Smooth muscle cell (in vitro differentiated cells): ENCODE measurements at regions not wholly inside any gene's neighbourhood (a gene's known extent, or its start where the extent isn't known, plus 50 kb on each side); places are given as distances from the start of the nearest gene placed in this dataset.

Experiments used
- DNase-seq: peaks from one replicate; lab custom pipeline; 2025; ENCODE audit not compliant: unreplicated experiment; lab: John Stamatoyannopoulos, UW
- H2AFZ ChIP-seq: fragments of 200-600 bp; sonication (generic); 2 replicates; pipeline ENCODE4 v1.6.0; 2016; ENCODE audit warnings: antibody characterized with exemption, low read depth, mild to moderate bottlenecking
- H3F3A ChIP-seq: fragments of 200-600 bp; sonication (generic); 2 replicates; pipeline ENCODE4 v1.6.0; 2017; ENCODE audit warnings: antibody characterized with exemption, low read depth
- H3K27ac ChIP-seq: fragments of 200-600 bp; sonication (generic); 2 replicates; pipeline ENCODE4 v1.5.1; 2016; ENCODE audit warnings: low read depth, mild to moderate bottlenecking
- H3K27me3 ChIP-seq: fragments of 200-600 bp; sonication (generic); 2 replicates; pipeline ENCODE4 v1.6.1; 2016; ENCODE audit warnings: low read depth, mild to moderate bottlenecking
- H3K36me3 ChIP-seq: fragments of 200-600 bp; sonication (generic); 2 replicates; pipeline ENCODE4 v1.5.1; 2016; ENCODE audit warnings: low read depth
- H3K4me1 ChIP-seq: fragments of 200-600 bp; sonication (generic); 2 replicates; pipeline ENCODE4 v1.5.1; 2016; ENCODE audit warnings: low read depth
- H3K4me2 ChIP-seq: fragments of 200-600 bp; sonication (generic); 2 replicates; pipeline ENCODE4 v1.6.0; 2016; ENCODE audit warnings: mild to moderate bottlenecking
- H3K4me3 ChIP-seq: fragments of 200-600 bp; sonication (generic); 2 replicates; pipeline ENCODE4 v1.5.1; 2016; ENCODE audit warnings: mild to moderate bottlenecking
- H3K79me2 ChIP-seq: fragments of 200-600 bp; sonication (generic); 2 replicates; pipeline ENCODE4 v1.6.0; 2016; ENCODE audit warnings: low read depth, mild to moderate bottlenecking
- H3K9ac ChIP-seq: fragments of 200-600 bp; sonication (generic); 2 replicates; pipeline ENCODE4 v1.6.0; 2016; ENCODE audit warnings: low read depth
- H3K9me3 ChIP-seq: fragments of 200-600 bp; sonication (generic); replicated peaks from 2 replicates; pipeline ENCODE4 v1.5.1; 2016; ENCODE audit warnings: low read depth
- H4K20me1 ChIP-seq: fragments of 200-600 bp; sonication (generic); 2 replicates; pipeline ENCODE4 v1.6.0; 2016; ENCODE audit warnings: low read depth
- CTCF ChIP-seq: fragments of 200-600 bp; sonication (generic); IDR thresholded peaks from 2 replicates; pipeline ENCODE4 v1.5.1; 2017; ENCODE audit warnings: borderline replicate concordance, mild to moderate bottlenecking, antibody characterized with exemption; ENCODE audit not compliant: insufficient read depth, poor library complexity, severe bottlenecking
- WGBS: methylation state at CpG from one replicate; pipeline ENCODE4 v1.1.7; 2016; ENCODE audit warnings: low lambda C conversion rate; 5-methylcytosine and 5-hydroxymethylcytosine counted together

DNA sequence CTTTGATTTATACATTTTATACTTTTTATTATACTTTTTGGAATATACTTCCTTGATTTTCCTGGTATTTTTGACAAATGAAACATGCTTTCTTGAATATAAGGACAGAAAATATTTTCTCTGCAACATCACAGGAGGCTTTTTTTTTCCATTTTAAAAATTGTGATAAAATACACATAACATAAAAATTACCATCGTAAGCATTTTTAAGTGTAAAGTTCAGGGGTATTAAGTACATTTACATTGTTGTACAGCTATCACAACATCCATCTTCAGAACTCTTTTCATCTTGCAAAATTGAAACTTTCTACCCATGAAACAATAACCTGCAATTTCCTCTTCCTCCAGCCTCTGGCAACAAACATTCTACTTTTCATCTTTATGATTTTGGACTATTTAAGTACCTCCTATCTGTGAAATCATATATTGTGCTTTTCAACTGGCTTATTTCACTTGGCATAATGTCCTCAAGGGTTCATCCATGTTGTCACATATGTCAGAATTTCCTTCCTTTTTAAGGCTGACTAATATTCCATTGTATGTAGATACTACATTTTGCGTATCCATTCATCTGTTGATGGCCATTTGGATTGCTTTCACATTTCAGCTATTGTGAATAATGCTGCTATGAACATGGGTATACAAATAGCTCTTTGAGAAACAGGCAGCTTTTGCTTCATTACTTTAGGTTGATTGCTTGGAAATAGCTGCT, 412.6 kb downstream of the RAPGEF2 start:
- Histone ChIP-seq H3K27me3 (no peaks in the 10 kb centered on the region), H3K4me3 (no peak overlapping the region), H3F3A (no peaks in the 10 kb centered on the region), H3K9ac (no peak overlapping the region), H3K27ac (no peak overlapping the region), H3K4me2 (no peak overlapping the region), H3K4me1 (no peaks in the 10 kb centered on the region), H2AFZ (no peak overlapping the region), H3K79me2 (no peaks in the 10 kb centered on the region), H4K20me1 (no peaks in the 10 kb centered on the region), H3K9me3 (no peaks in the 10 kb centered on the region), H3K36me3 (no peaks in the 10 kb centered on the region)
- no peak for TF ChIP-seq CTCF
- 95% methylated on average over 2 of the region's 2 CpGs for WGBS
- no peak for DNase-seq

GRCh38 chr4:159516556-159517140, 413.8 kb downstream of the RAPGEF2 start:
- Histone ChIP-seq H3K79me2 (no peaks in the 10 kb centered on the region), H3K27ac (no peak overlapping the region), H3K27me3 (no peaks in the 10 kb centered on the region), H3K4me3 (no peak overlapping the region), H3K9me3 (no peaks in the 10 kb centered on the region), H4K20me1 (no peaks in the 10 kb centered on the region), H3K4me2 (no peak overlapping the region), H3K4me1 (no peaks in the 10 kb centered on the region), H3F3A (no peaks in the 10 kb centered on the region), H3K9ac (no peak overlapping the region), H3K36me3 (no peaks in the 10 kb centered on the region), H2AFZ (no peak overlapping the region)
- DNase-seq, result no peak
- no peak for TF ChIP-seq CTCF

GRCh38 chr4:159520074-159520473, 417.2 kb downstream of the RAPGEF2 start:
- Histone ChIP-seq H3K9me3 (no peaks in the 10 kb centered on the region), H3K79me2 (no peaks in the 10 kb centered on the region), H4K20me1 (no peaks in the 10 kb centered on the region), H3K27me3 (no peaks in the 10 kb centered on the region), H3K4me2 (no peak overlapping the region), H3F3A (no peaks in the 10 kb centered on the region), H3K9ac (no peak overlapping the region), H3K36me3 (no peaks in the 10 kb centered on the region), H3K4me1 (no peaks in the 10 kb centered on the region), H3K4me3 (no peak overlapping the region), H3K27ac (no peak overlapping the region), H2AFZ (no peak overlapping the region)
- no peak for TF ChIP-seq CTCF
- 82% methylated on average over 4 of the region's 4 CpGs for WGBS
- no peak for DNase-seq

DNA sequence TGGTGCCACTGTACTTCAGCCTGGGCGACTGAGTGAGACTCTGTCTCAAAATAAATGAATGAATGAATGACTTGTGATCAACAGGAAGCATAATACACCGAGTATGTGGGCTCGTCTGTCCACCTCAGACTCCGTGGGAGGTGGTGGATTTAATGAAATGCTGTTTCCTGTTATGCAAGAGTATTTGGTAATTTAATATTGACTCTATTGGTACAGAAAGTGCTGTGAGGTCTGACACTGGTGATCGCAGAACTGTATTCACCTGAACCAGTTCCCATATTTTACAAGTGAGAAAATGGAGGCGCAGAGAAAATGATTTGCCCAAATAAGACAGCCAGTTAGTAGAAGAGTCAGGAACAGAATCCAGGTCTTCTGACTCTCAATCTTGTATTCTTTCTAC, 423.3 kb downstream of the RAPGEF2 start:
- H3K9ac ChIP-seq, result no peak overlapping the region
- no peaks in the 10 kb centered on the region for H3K36me3 ChIP-seq
- no peak for DNase-seq
- 86% methylated on average over 6 of the region's 6 CpGs for WGBS
- no peaks in the 10 kb centered on the region for H3K79me2 ChIP-seq
- H3K4me1 ChIP-seq, result no peaks in the 10 kb centered on the region
- H3F3A ChIP-seq, result no peaks in the 10 kb centered on the region
- no peaks in the 10 kb centered on the region for H4K20me1 ChIP-seq
- H3K4me3 ChIP-seq, result no peak overlapping the region
- no peak overlapping the region for H2AFZ ChIP-seq
- no peak overlapping the region for H3K4me2 ChIP-seq
- H3K27me3 ChIP-seq, result no peaks in the 10 kb centered on the region
- no peak for TF ChIP-seq CTCF
- H3K9me3 ChIP-seq, result no peaks in the 10 kb centered on the region
- H3K27ac ChIP-seq, result no peak overlapping the region
